GM19023 (cell line): ENCODE measurements at regions not wholly inside any gene's neighbourhood (a gene's known extent, or its start where the extent isn't known, plus 50 kb on each side); places are given as distances from the start of the nearest gene placed in this dataset.

Source experiments
- ATAC-seq: cut with Tn5 transposase; IDR thresholded peaks from one replicate; pipeline ENCODE4 v1.9.1; 2021; ENCODE audit warnings: mild to moderate bottlenecking, moderate library complexity; ENCODE audit not compliant: unreplicated experiment

DNA sequence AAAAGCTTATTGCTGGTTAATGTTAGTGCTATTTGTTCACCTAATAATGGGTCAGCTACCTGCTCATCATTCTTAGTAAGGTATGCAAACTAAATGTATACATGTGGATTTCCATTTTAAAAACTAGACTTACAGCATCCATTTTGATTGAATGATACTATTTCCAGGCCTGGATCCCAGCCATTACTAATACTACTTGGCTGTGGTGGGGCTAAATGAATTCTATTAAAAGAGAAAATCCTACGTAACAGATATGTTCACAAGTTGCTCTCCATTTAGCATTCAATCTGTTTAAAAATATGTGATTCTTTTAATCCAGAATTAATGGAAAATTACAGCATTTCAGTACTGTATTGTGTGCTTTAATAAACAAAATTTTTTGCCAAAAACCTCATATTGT, 169.4 kb upstream of the MIR17HG start:
- ATAC-seq: no peak

DNA sequence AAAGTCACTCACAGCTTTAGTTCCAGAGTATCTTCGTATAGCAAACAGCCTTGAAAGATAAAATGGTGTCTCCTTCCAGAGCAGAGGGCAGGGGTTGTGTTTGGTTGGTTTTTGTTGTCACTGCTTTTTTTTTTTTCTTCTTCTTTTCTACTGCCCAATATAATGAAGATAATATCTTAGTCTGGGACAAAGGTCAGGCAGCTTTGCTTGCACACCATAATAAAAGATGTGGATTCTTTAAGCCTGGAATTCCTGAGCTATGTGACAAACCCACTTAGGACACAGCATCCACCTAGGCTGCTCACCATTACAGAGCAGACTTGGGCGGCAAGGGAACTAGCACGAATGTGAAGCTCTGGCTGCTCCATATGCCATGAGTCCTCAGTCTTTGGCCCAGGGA, 165.6 kb upstream of the MIR17HG start:
- ATAC-seq: no peak

DNA sequence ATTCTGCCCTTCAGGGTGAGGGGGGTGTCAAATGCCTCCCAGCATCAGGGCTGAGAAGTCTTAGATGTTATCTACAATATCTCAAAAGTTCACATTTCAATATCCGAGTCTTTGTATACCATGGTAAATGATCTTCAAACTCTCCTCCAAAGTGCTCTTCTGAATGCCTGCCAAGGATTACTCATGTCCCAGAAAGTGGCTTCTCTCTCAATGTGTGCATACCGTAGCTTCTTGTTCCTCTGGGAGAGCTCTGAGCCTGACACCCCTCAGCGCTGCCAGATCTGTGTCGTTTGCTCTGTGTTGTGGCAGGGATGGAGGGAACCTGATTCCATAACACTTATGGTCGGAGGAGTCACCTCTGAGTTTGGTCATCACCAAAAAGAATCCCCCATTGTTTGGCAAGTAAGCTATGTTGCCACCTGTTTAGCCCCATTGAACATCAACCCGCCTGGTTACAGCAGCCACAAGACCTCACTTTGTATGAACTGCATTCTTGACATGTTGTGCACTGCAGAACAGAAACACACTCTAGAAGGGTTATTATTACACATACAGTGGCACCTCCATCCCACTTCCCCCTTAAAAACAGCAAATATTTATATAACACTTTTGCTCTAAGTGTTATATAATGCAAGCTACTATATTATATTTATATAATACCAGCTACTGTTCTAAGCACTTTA, 163.1 kb upstream of the MIR17HG start:
- no peak for ATAC-seq

DNA sequence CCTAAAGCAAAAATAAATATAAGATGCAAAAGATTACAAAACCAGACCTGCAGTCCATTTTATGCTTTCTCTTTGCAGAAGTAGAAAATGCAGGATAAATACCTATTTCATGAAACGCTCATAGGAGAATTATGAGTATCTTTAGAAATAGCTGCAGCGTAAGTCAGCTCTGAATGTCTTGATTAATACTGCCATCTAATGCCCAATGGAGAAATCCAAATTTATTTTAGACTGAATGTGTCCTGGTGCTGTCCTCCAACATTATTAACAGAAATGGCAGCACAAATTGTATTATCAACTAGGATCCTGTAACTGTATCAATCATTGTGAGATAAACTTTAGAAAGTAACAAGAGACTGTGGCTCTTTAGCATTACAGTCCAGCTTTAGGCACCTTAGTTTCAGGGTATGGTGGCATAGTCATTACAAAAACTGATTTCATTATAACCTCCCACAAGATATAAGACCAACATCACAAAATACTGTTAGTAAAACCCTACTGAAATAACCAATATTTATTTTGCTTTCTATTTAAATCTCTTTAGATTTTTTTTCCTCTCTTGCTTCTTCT, 162.1 kb upstream of the MIR17HG start:
- ATAC-seq: no peak

DNA sequence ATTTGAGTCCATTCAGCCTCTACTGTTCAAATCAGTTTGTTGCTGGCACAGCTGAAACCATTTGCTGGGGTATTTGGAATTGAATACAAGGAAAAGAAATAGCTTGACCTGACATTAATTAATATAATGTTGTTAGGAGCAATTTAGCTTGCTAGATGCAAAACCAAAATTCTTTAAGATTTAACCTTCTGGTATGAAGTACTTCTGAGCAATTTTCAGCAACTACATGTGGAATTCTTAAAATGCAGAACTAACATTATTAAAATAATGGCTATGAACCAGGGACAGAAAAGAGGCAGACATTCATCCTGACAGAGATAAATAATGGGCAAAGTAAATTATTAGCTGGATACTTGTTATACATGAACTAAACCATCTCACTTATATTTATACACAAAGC, 160.0 kb upstream of the MIR17HG start:
- no peak for ATAC-seq

DNA sequence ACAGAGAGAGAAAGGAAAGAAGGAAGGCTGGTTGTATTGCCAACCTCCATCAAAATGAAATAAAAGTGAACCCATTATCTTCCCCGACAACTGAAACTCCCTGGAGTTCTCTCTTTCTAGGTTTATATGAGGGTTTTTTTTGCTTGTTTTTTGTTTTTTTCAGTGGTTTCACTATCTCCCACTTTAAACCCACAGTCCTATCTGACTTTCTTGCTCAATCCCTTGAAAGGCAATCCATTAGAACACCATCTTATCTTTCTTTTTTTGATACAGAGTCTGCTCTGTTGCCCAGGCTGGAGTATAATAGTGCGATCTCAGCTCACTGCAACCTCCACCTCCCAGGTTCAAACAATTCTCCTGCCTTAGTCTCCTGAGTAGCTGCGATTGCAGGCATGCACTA, 158.0 kb upstream of the MIR17HG start:
- ATAC-seq: no peak

DNA sequence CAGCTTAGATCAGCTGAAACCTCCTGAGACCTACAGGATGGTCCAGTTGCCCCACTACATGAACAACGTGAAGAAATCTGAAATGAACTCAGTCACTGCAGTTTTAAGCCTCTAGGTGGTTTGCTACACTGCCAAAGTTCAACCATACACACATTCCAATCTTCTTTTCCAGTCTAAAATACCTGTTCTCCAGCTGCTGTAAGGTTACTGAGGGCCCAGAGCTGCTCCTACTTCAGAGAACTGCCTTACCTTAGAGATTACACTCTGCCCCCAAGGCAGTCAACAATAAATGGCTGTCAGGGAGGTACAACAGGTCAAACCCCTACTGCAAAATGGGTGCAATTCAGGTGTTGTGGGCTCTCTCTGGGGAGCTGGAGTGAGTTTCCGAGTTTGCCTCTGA, 154.1 kb upstream of the MIR17HG start:
- no peak for ATAC-seq

DNA sequence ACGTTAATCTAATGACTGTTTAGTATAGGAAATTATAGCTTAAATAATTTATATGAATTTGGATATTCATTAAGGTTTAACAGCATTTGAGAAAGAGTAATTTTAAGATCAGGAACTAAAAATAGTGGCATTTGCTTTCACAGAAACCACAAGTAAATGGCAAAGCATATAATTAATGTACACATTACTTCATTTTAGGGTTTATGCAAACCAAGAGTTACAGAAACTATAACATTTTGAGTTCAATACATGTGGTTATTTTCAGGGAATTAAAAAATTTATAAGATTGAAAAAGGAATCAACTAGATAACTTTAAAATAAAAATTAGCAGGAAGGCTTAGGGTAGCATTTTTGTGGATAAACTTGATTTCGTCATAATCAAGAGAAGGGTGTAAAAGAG, 151.7 kb upstream of the MIR17HG start:
- no peak for ATAC-seq

DNA sequence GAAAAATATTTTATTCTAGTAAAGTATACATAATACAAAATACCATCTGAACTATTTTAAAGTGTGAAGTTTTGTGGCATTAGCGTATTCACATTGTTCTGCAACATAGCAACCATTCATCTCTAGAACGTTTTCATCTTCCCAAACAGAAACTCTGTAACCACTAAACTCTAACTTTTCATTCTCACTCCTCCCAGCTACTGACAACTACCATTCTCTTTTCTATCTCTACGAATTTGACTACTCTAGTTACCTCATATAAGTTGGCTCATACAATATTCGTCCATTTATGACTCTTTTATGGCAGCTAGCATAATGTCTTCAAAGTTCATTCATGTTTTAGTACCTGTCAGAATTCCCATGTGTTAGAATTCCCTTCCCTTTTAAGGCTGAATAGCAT, 150.5 kb upstream of the MIR17HG start:
- no peak for ATAC-seq

DNA sequence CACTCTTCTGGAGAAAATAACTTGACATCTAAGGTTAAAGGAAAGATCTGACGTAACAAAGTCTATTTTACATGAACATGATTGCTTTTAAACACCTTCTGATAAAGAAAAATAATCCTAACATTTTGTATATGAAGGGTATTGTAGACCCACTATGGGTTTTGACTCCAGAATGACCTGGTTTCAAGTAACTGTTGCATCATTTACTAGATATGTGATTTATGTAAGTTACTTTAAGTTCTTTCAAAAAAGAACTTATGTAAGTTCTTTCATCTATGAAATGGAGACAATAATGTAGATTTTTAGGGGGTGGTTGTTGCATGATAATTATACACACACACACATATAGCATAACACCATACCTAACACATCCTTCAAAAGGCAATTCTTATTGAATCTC, 147.6 kb upstream of the MIR17HG start:
- ATAC-seq: no peak

DNA sequence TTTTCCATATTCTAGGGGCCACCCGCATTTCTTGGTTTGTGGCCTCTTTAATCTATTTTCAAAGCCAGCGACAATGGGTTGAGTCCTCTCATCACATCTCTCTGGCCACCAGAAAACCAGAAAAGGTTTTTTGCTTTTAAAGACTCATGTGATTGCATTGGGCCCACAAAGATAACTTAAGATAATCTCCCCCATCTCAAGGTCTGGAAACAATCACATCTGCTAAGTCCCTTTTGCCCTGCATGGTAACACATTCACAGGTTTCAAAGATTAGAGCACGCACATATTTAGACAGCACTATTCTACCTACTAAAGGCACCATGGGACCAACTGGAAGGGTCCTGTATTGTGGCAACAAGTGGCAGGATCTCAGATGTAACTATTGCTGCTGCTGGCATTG, 147.0 kb upstream of the MIR17HG start:
- no peak for ATAC-seq

DNA sequence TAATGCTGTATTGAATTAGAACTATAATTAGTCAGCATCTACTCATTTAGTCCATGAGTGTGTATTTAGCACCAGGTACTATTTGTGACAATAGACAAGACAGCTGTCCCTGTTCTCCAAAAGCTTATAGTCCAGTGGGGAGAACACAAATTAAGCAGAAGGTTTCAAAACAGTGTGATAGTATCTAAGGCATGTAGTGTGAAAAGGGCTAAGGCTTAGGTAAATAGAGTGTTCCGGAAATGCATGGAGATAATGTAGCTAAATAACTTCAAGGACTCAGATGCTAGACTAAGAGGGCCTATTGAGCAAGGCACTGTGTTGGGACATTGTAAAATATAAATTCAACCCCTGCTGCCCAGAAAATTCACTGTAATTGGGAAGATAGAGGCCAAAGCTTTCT, 144.1 kb upstream of the MIR17HG start:
- ATAC-seq: no peak

DNA sequence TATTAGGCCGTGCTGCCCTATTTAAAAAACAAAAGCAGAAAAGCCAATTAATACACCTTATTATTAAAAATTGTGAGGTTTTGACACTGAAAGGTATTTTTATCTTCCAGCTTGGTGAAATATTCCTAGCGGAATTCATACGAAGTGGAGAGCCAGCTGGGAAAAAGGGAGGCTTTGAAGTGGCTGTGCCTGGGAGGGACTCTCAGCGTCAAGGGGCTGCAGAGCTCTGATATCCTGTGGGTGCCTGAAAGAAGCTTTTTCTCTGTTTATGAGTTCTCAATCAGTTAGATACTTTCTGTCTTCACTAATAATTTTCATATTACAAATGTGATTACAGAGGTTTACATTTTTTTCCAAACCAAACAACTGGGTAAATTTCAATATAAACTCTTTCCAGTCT, 140.2 kb upstream of the MIR17HG start:
- no peak for ATAC-seq

DNA sequence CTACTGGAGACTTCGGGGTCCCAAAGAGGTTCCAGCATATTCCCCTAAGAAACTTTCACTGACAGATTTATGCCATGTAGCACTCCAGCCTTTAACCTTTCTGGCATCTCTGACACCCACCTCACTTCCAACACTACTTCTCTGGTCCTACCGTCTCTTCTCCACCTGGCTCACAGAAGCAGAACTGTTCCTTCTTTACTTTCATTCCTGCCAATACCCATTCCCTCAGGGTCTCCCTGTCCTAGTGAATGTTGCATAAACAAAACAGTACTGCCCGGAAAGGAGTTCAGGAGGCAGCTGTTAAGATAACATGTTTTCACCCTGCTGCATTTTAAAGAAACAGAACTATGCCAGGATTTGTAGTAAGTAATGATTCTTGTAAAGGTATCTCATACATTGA, 136.0 kb upstream of the MIR17HG start:
- ATAC-seq: no peak

DNA sequence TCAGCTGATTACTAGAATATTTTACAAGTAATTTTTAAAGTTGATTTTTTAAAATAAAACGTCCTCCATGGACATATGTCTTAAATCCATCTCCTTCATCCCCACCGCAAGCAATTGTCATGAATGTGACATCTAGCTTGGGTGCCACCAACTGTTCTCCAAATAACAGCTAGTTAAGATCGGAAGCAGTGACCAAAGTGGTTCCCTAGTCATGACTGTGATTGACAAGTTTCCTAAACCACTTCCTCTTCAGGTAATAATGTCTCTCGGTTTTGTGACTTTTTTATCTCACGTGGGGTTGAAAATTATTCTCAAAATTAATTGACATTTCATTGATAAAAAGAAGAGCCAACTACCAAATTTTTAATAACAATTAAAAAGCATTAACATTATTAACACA, 135.3 kb upstream of the MIR17HG start:
- ATAC-seq: no peak

DNA sequence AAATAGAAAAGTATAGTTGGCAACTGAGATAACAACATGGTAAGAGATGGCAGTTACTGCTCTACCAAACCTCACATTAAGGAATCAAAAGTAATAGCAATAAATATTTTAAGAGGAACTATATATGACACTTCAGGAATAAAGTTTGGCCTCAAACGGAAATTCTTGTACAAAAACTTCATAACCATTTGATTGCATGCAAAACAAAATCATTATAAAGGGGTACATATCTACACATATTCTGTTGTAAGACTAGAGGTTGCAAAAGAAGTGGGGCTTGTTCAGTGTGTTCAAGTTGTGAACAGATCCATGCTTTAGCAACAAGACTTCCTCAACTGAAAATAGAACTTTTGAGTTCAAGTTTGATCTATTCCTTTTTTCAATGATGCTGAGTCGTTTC, 133.5 kb upstream of the MIR17HG start:
- no peak for ATAC-seq

DNA sequence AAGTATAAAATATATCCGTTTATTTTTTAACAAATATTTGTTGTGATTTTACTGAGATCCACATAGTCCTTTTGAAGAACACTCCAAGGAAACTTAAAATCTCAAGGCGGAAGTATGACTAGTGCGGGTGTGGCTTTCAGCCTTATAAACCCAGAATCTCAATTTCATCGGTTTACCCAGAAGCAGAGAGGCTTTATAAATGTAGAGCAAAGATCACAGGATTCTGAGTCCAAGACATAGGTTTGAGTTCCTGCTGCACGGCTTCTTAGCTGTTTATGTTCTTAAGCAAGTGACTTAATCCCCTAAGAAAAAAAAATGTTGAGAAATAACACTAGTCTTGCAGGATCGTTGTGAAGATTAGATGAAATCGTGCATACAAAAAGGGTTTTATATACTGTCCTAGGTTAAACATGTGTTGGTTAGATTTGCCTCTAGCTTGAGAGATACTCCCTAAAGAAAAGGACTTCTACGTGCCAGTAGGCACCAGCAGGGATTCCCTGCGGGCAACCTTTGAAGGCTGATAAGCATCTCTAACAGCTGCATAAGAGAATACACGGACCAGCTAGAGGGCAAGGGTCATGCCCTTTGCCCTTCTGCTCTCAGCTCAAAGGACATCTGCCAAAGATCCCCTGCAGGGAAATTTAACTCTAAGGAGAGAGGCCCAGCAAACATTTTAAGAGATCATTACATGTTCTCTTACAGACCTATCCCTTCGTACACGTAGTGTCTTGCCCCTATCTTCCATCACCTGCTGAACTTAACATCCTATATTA, 130.4 kb upstream of the MIR17HG start:
- ATAC-seq: no peak

DNA sequence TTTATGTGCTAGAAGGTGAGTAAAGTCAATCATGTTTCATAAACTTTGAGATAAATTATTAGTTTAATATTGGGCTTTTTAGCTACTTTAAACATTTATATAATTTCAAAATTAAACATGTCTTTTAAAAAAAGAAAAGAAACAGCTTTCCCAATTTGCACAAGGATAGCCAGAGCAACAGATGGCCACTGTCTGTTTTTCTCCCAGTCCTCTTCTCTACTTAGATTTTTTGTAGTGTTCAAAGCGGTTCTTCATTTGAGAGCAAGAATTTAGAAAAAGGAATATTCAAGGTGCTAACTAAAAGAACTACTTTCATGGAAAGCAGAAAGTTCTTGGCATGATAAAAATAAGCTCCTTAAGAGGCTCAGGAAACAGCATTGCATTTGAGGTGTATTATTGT, 128.3 kb upstream of the MIR17HG start:
- ATAC-seq: no peak

DNA sequence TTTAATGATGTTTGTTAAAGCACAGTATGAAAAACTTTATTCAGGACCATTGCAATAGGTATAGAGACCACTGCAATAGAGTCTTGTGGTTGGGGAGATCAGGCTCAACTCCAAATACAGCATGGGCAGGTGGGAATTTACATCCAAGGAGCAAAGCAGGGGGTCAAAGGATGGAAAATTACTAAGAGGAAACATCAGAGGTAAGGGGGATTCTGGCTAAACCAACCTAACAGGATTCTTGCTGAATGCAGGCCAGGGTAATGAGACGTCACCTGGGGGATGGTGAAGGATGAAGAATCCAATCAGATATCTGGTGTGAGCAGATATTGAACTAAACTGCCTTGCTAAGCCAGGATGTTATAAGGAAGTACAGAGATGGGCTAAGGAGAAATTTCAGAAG, 126.6 kb upstream of the MIR17HG start:
- no peak for ATAC-seq

DNA sequence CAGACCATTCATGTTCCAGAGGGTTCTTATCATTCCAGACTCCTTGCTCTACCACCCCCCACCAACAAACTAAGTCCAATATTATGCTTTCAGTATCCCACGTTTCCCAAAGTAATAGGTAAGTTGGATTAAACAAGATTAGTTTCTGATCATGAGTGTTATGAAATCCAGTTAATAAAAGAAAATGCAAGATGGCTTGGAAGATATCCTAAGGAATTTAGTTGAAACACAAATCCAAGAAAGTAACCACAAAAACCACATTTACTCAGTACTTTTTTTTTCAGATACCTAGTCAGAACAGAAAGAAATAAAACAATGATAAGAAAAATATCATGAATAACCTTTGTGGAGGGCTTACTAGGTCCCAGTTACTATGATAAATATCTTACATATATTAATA, 119.4 kb upstream of the MIR17HG start:
- ATAC-seq: no peak

DNA sequence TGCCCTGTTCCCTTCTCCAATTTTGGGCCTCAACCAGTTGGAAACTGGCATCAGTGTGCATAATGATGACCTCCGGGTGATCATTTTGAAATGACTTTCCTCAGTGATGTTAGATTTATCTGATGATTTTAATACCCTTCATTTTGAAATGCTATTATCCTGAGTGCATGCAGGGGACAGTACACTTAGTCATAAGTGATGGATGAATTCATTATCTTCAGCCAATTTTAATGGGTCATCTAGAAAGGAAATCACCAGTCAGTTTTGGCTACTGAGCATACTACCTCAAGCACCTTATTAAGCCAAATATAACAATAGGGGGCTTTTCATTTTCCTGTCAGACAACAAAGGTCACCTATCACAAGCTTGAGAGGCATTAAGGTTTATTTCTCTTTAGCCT, 118.5 kb upstream of the MIR17HG start:
- ATAC-seq: no peak

DNA sequence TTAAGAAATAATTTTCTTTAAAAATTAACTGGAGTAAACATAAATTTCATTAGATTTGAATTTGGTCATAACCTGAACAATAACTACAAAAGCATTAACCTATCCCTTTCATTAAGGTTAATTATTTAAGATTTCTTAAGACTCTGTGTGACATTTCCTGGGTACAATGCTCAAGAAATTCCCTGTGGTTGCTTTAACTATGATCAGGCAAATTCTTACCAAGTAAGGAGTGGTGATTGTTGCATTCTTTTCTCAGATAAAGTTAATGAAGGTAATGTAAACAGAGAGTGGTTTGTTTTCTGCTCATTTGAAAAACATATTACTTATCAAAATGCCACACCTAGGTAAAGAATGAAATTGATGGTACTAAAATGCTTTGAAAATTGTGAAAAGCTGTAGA, 114.8 kb upstream of the MIR17HG start:
- no peak for ATAC-seq
